Loucy (cell line): ENCODE measurements at regions not wholly inside any gene's neighbourhood (a gene's known extent, or its start where the extent isn't known, plus 50 kb on each side); places are given as distances from the start of the nearest gene placed in this dataset.

Experiments
- H2AFZ ChIP-seq: fragments of 200-600 bp; sonication (generic); 2 replicates; pipeline ENCODE4 v1.6.0; 2016; ENCODE audit warnings: antibody characterized with exemption, mild to moderate bottlenecking, low read length, moderate library complexity
- H3F3A ChIP-seq: fragments of 200-600 bp; 2 replicates; pipeline ENCODE4 v1.6.0; 2016; ENCODE audit warnings: antibody characterized with exemption, low read depth, mild to moderate bottlenecking
- H3K27me3 ChIP-seq: fragments of 200-600 bp; sonication (generic); 2 replicates; pipeline ENCODE4 v1.6.1; 2014; ENCODE audit warnings: low read length, mild to moderate bottlenecking; ENCODE audit not compliant: insufficient read depth, poor library complexity, severe bottlenecking
- H3K36me3 ChIP-seq: fragments of 200-600 bp; sonication (generic); 2 replicates; pipeline ENCODE4 v1.6.1; 2016; ENCODE audit warnings: low read length; ENCODE audit not compliant: insufficient read depth
- H3K4me1 ChIP-seq: fragments of 200-600 bp; sonication (generic); 2 replicates; pipeline ENCODE4 v1.5.1; 2014; ENCODE audit warnings: low read length, mild to moderate bottlenecking; ENCODE audit not compliant: insufficient read depth, poor library complexity, severe bottlenecking
- H3K4me2 ChIP-seq: fragments of 200-600 bp; sonication (generic); 2 replicates; pipeline ENCODE4 v1.6.0; 2014; ENCODE audit warnings: antibody characterized with exemption, low read length, low read depth, mild to moderate bottlenecking; ENCODE audit not compliant: poor library complexity, severe bottlenecking
- H3K4me3 ChIP-seq: fragments of 200-600 bp; sonication (generic); 2 replicates; pipeline ENCODE4 v1.5.1; 2014; ENCODE audit warnings: low read length, mild to moderate bottlenecking, mixed read lengths; ENCODE audit not compliant: poor library complexity, severe bottlenecking
- H3K79me2 ChIP-seq: fragments of 200-600 bp; sonication (generic); 2 replicates; pipeline ENCODE4 v1.6.1; 2014; ENCODE audit warnings: low read length; ENCODE audit not compliant: insufficient read depth
- H3K9ac ChIP-seq: fragments of 200-600 bp; sonication (generic); 2 replicates; pipeline ENCODE4 v1.6.0; 2014; ENCODE audit warnings: mild to moderate bottlenecking, low read depth, low read length, moderate library complexity; ENCODE audit not compliant: poor library complexity, severe bottlenecking
- H3K9me2 ChIP-seq: fragments of 200-600 bp; sonication (generic); replicated peaks from 2 replicates; pipeline ENCODE4 v1.6.1; 2016; ENCODE audit warnings: low read depth, low read length, mixed read lengths
- H3K9me3 ChIP-seq: fragments of 200-600 bp; sonication (generic); 2 replicates; pipeline ENCODE4 v1.6.1; 2014; ENCODE audit warnings: mild to moderate bottlenecking, antibody characterized with exemption, low read length, low read depth; ENCODE audit not compliant: insufficient read depth
- H4K20me1 ChIP-seq: fragments of 200-600 bp; sonication (generic); 2 replicates; pipeline ENCODE4 v1.6.0; 2014; ENCODE audit warnings: antibody characterized with exemption, low read length, mild to moderate bottlenecking; ENCODE audit not compliant: insufficient read depth, poor library complexity, severe bottlenecking
- EZH2phosphoT487 ChIP-seq: fragments of 200-600 bp; IDR thresholded peaks from 2 replicates; pipeline ENCODE4 v1.6.1; 2018; ENCODE audit warnings: antibody characterized with exemption, mild to moderate bottlenecking, moderate library complexity, borderline replicate concordance
- TF ChIP-seq, protein P1 (sequence below): fragments of 200-600 bp; sonication (generic); conservative IDR thresholded peaks from 2 replicates; pipeline ENCODE4 v1.5.1; 2014; ENCODE audit warnings: mild to moderate bottlenecking, antibody characterized with exemption, low read length

DNA sequence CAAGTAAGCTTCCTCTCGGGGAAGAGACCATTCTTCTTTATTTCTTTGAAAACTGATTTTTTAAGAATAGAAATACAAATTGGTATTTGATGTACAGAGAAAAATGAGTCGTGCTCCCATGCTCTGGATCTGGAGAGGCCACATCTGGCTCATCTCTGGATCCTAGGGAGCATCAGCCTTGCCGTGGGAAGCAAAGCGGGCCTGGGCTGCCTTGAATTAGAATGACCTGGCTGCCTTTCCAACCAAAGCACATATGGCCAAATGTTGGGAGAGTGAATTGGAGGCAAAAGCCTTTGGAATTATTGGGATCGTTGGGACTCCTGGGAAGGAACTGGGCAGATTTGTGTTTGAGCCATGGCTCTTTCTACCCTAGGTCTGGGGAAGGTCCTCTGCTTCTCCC lies 80.0 kb downstream of the SLC25A47 start:
- Histone ChIP-seq H3K79me2 (no peaks in the 10 kb centered on the region), H3K4me2 (peak overlapping the region; percentile 51), H3K9ac (no peak overlapping the region), H3K27me3 (no peaks in the 10 kb centered on the region), H4K20me1 (no peaks in the 10 kb centered on the region), H2AFZ (no peak overlapping the region), H3K9me3 (no peaks in the 10 kb centered on the region), H3K36me3 (no peaks in the 10 kb centered on the region), H3F3A (no peaks in the 10 kb centered on the region), H3K9me2 (no peaks in the 10 kb centered on the region), H3K4me1 (peaks cover 66% of the 10 kb centered on the region), H3K4me3 (no peak overlapping the region)
- TF ChIP-seq, protein P1, sequence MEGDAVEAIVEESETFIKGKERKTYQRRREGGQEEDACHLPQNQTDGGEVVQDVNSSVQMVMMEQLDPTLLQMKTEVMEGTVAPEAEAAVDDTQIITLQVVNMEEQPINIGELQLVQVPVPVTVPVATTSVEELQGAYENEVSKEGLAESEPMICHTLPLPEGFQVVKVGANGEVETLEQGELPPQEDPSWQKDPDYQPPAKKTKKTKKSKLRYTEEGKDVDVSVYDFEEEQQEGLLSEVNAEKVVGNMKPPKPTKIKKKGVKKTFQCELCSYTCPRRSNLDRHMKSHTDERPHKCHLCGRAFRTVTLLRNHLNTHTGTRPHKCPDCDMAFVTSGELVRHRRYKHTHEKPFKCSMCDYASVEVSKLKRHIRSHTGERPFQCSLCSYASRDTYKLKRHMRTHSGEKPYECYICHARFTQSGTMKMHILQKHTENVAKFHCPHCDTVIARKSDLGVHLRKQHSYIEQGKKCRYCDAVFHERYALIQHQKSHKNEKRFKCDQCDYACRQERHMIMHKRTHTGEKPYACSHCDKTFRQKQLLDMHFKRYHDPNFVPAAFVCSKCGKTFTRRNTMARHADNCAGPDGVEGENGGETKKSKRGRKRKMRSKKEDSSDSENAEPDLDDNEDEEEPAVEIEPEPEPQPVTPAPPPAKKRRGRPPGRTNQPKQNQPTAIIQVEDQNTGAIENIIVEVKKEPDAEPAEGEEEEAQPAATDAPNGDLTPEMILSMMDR = no peak
- no peak for TF ChIP-seq EZH2phosphoT487

DNA sequence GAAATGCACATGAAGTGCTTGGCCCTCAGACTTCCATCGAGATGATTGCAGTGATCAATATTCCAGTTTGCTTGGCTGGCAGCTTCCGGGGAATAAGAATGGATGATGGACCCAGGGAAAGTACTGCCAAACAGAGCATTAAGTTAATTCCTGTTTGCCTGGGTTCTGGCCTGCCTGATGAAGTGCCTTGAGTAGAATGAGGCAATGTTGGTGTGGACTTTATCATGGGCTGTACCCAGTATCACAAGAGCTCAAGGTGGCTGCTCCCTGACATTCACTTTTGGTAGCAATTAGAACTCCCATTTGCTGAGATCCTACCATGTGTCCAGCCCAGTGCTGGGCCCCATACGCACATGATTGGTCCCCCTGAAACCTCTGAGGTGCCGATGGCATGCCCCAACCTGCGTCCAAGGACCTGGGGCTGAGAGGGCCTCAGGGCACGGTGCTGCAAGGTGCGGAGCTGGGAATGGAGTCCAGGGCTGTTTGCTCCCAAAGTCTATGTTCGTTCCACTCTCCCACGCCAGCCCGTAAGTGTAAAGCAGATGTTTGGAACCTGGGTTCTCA lies 80.7 kb downstream of the SLC25A47 start:
- no peak overlapping the region for H3K4me3 ChIP-seq
- H4K20me1 ChIP-seq = no peaks in the 10 kb centered on the region
- no peaks in the 10 kb centered on the region for H3F3A ChIP-seq
- no peaks in the 10 kb centered on the region for H3K79me2 ChIP-seq
- no peaks in the 10 kb centered on the region for H3K9me3 ChIP-seq
- no peaks in the 10 kb centered on the region for H3K9me2 ChIP-seq
- TF ChIP-seq, protein P1 = no peak
- no peak for TF ChIP-seq EZH2phosphoT487
- H3K4me2 ChIP-seq = no peak overlapping the region
- H3K36me3 ChIP-seq = no peaks in the 10 kb centered on the region
- H2AFZ ChIP-seq = no peak overlapping the region
- H3K4me1 ChIP-seq = peaks cover 65% of the 10 kb centered on the region
- no peaks in the 10 kb centered on the region for H3K27me3 ChIP-seq
- H3K9ac ChIP-seq = no peak overlapping the region

DNA sequence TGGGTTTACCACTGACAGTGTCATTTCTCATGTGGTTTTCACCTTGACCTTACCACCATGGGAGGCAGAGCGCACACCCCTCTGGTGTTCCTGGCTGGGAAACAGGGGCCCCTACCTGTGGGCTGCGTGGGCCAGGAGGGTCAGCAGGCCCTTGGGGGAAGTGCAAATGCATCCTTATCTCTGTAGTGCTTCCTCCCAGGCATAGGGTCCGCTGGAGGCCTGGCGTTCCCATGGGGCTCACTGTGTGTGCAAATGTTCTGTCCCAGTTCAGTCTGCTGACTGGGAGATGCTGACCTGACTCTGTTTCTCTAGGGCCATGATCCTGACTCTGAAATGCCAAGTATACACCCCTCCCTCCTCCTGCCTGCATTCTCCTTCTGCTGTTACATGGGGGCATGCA lies 81.3 kb downstream of the SLC25A47 start:
- Histone ChIP-seq H3K36me3 (no peaks in the 10 kb centered on the region), H3K4me1 (peaks cover 60% of the 10 kb centered on the region), H3K9ac (no peak overlapping the region), H3K9me2 (no peaks in the 10 kb centered on the region), H3K9me3 (no peaks in the 10 kb centered on the region), H3F3A (no peaks in the 10 kb centered on the region), H3K27me3 (no peaks in the 10 kb centered on the region), H4K20me1 (no peaks in the 10 kb centered on the region), H3K4me2 (no peak overlapping the region), H3K79me2 (no peaks in the 10 kb centered on the region), H2AFZ (no peak overlapping the region), H3K4me3 (no peak overlapping the region)
- TF ChIP-seq EZH2phosphoT487 = no peak
- TF ChIP-seq, protein P1 = no peak
